ENCODE measurements at regions not wholly inside any gene's neighbourhood (a gene's known extent, or its start where the extent isn't known, plus 50 kb on each side); places are given as distances from the start of the nearest gene placed in this dataset.
"Not testable (repeated sequence)": the region's sequence is repeated elsewhere in the genome, so short reads cannot be mapped to it uniquely, and the experiment has no call there.

GRCh38 chr6:85298553-85298952 is 151.3 kb upstream of the NT5E start:
- TF ChIP-seq EP300 (IDR thresholded peaks at IDR 0.05): no peak
- no peak for TF ChIP-seq CTCF (IDR thresholded peaks at IDR 0.05)
- no peak for TF ChIP-seq POLR2A (IDR thresholded peaks at IDR 0.05)
- no peak for DNase-seq (ENCODE audit: low spot score in 2 of 2)
- no peaks in the 10 kb centered on the region for H3K36me3 ChIP-seq
- H3K4me1 ChIP-seq: no peaks in the 10 kb centered on the region
- no peaks in the 10 kb centered on the region for H3K9me3 ChIP-seq
- no peaks in the 10 kb centered on the region for H3K27me3 ChIP-seq
- 41 to 71% methylated on average over 3 of the region's 3 CpGs for whole genome bisulfite sequencing, 2 donors
- H3K4me3 ChIP-seq: no peak overlapping the region
- H3K27ac ChIP-seq: no peak overlapping the region

GRCh38 chr6:85291326-85291725 is 158.6 kb upstream of the NT5E start:
- H3K9me3 ChIP-seq: no peaks in the 10 kb centered on the region
- no peak overlapping the region for H3K4me3 ChIP-seq
- no peak overlapping the region for H3K27ac ChIP-seq
- DNase-seq (ENCODE audit: low spot score in 2 of 2): no peak
- TF ChIP-seq CTCF (IDR thresholded peaks at IDR 0.05) (no peak), POLR2A (IDR thresholded peaks at IDR 0.05) (no peak)
- no peaks in the 10 kb centered on the region for H3K4me1 ChIP-seq
- H3K27me3 ChIP-seq: no peaks in the 10 kb centered on the region
- H3K36me3 ChIP-seq: no peaks in the 10 kb centered on the region
- WGBS, 2 donors: 51 to 55% methylated on average over 3 of the region's 3 CpGs

GRCh38 chr6:85287654-85288053 is 162.2 kb upstream of the NT5E start:
- 86 to 93% methylated on average over 9 of the region's 9 CpGs for WGBS, 2 donors
- Histone ChIP-seq H3K4me1 (no peaks in the 10 kb centered on the region), H3K9me3 (no peaks in the 10 kb centered on the region), H3K27ac (no peak overlapping the region), H3K36me3 (no peaks in the 10 kb centered on the region), H3K4me3 (no peak overlapping the region), H3K27me3 (no peaks in the 10 kb centered on the region)
- TF ChIP-seq POLR2A (IDR thresholded peaks at IDR 0.05) (no peak), CTCF (IDR thresholded peaks at IDR 0.05) (no peak), EP300 (IDR thresholded peaks at IDR 0.05) (no peak)
- DNase-seq (ENCODE audit: low spot score in 2 of 2): no peak

- WGBS, 2 donors: 66 to 80% methylated on average over 3 of the region's 3 CpGs
- Histone ChIP-seq H3K27ac (no peak overlapping the region), H3K27me3 (no peaks in the 10 kb centered on the region), H3K9me3 (no peaks in the 10 kb centered on the region), H3K4me3 (no peak overlapping the region), H3K36me3 (no peaks in the 10 kb centered on the region), H3K4me1 (no peaks in the 10 kb centered on the region)
- no peak for DNase-seq (ENCODE audit: low spot score in 2 of 2)
- TF ChIP-seq POLR2A (IDR thresholded peaks at IDR 0.05) (no peak), CTCF (IDR thresholded peaks at IDR 0.05) (no peak), EP300 (IDR thresholded peaks at IDR 0.05) (no peak)
Observed at GRCh38 chr6:85287158-85287557, 162.7 kb upstream of the NT5E start.

- not testable (repeated sequence) for DNase-seq (ENCODE audit: low spot score in 2 of 2); H3K4me1 ChIP-seq; H3K36me3 ChIP-seq
Observed at GRCh38 chr6:85286507-85286906, 163.4 kb upstream of the NT5E start.

GRCh38 chr6:85285934-85286333 is 163.9 kb upstream of the NT5E start:
- Histone ChIP-seq H3K27ac (no peak overlapping the region), H3K4me1 (no peaks in the 10 kb centered on the region), H3K36me3 (no peaks in the 10 kb centered on the region), H3K4me3 (no peak overlapping the region), H3K9me3 (no peaks in the 10 kb centered on the region), H3K27me3 (no peaks in the 10 kb centered on the region)
- TF ChIP-seq CTCF (IDR thresholded peaks at IDR 0.05): no peak
- no peak for TF ChIP-seq POLR2A (IDR thresholded peaks at IDR 0.05)
- no peak for TF ChIP-seq EP300 (IDR thresholded peaks at IDR 0.05)
- DNase-seq (ENCODE audit: low spot score in 2 of 2): no peak
- 92 to 93% methylated on average over 22 of the region's 22 CpGs for WGBS, 2 donors

More at GRCh38 chr6:85286507-85286906, 163.4 kb upstream of the NT5E start:
- not testable (repeated sequence) for H3K27ac ChIP-seq, H3K4me3 ChIP-seq, H3K27me3 ChIP-seq, H3K9me3 ChIP-seq
